ENCODE measurements at regions not wholly inside any gene's neighbourhood (a gene's known extent, or its start where the extent isn't known, plus 50 kb on each side); places are given as distances from the start of the nearest gene placed in this dataset.

GRCh38 chr14:104363891-104364760 lies 215.4 kb upstream of the C14orf180 start:
- no peak for TF ChIP-seq CTCF (conservative IDR thresholded peaks at IDR 0.05; ENCODE audit: low read length)
- DNase-seq (ENCODE audit: low read depth), result no peak
- no peak overlapping the region for H3K4me3 ChIP-seq (ENCODE audit: low read length)

GRCh38 chr14:104364830-104365229 lies 214.7 kb upstream of the C14orf180 start:
- H3K4me3 ChIP-seq (ENCODE audit: low read length), result no peak overlapping the region
- TF ChIP-seq CTCF (conservative IDR thresholded peaks at IDR 0.05; ENCODE audit: low read length), result no peak
- no peak for DNase-seq (ENCODE audit: low read depth)

GRCh38 chr14:104366931-104367865 lies 212.4 kb upstream of the C14orf180 start:
- no peak for TF ChIP-seq CTCF (conservative IDR thresholded peaks at IDR 0.05; ENCODE audit: low read length)
- DNase-seq (ENCODE audit: low read depth), result no peak
- no peak overlapping the region for H3K4me3 ChIP-seq (ENCODE audit: low read length)

GRCh38 chr14:104367866-104368750 lies 211.5 kb upstream of the C14orf180 start:
- DNase-seq (ENCODE audit: low read depth), result no peak
- no peak for TF ChIP-seq CTCF (conservative IDR thresholded peaks at IDR 0.05; ENCODE audit: low read length)
- no peak overlapping the region for H3K4me3 ChIP-seq (ENCODE audit: low read length)

- TF ChIP-seq CTCF (conservative IDR thresholded peaks at IDR 0.05; ENCODE audit: low read length), result no peak
- DNase-seq (ENCODE audit: low read depth), result no peak
- H3K4me3 ChIP-seq (ENCODE audit: low read length), result no peak overlapping the region
These were observed 210.8 kb upstream of the C14orf180 start for GRCh38 chr14:104368751-104369100.

- no peak for TF ChIP-seq CTCF (conservative IDR thresholded peaks at IDR 0.05; ENCODE audit: low read length)
- H3K4me3 ChIP-seq (ENCODE audit: low read length), result no peak overlapping the region
- no peak for DNase-seq (ENCODE audit: low read depth)
These were observed 210.4 kb upstream of the C14orf180 start for GRCh38 chr14:104369208-104369607.

Data from AG10803 (cell line).